Neutrophil (primary cell): ENCODE measurements at regions not wholly inside any gene's neighbourhood (a gene's known extent, or its start where the extent isn't known, plus 50 kb on each side); places are given as distances from the start of the nearest gene placed in this dataset.

Source experiments
- H3K27ac ChIP-seq: fragments of 200-600 bp; sonication (generic); 2 replicates; pipeline ENCODE4 v1.5.1; 2016; ENCODE audit warnings: mild to moderate bottlenecking, moderate library complexity
- H3K27me3 ChIP-seq: fragments of 200-600 bp; sonication (generic); 2 replicates; pipeline ENCODE4 v1.6.0; 2016; ENCODE audit warnings: mild to moderate bottlenecking
- H3K36me3 ChIP-seq: fragments of 200-600 bp; sonication (generic); 2 replicates; pipeline ENCODE4 v1.5.1; 2017
- H3K4me1 ChIP-seq, 2 experiments: fragments of 200-600 bp in 1 of 2; sonication (generic) in 1 of 2; 1 replicate in 1 of 2; 2 replicates in 1 of 2; pipeline versions ENCODE4 v1.5.1 to v1.6.1; 2013 to 2016; ENCODE audit warnings: low read depth in 1 of 2, low read length in 1 of 2, mild to moderate bottlenecking in 1 of 2, moderate library complexity in 1 of 2; ENCODE audit not compliant: control insufficient read depth in 1 of 2, insufficient read depth in 1 of 2
- H3K4me3 ChIP-seq, 2 experiments: fragments of 200-600 bp in 1 of 2; sonication (generic) in 1 of 2; 1 replicate in 1 of 2; 2 replicates in 1 of 2; pipeline ENCODE4 v1.5.1; 2013 to 2016; ENCODE audit warnings: low read depth in 1 of 2, low read length in 1 of 2, mild to moderate bottlenecking in 1 of 2, moderate library complexity in 1 of 2
- H3K9me3 ChIP-seq: fragments of 200-600 bp; sonication (generic); 2 replicates; pipeline ENCODE4 v1.5.1; 2016
- CTCF ChIP-seq: fragments of 200-600 bp; sonication (generic); IDR thresholded peaks from 2 replicates; pipeline ENCODE4 v1.5.1; 2016; ENCODE audit warnings: antibody characterized with exemption

DNA sequence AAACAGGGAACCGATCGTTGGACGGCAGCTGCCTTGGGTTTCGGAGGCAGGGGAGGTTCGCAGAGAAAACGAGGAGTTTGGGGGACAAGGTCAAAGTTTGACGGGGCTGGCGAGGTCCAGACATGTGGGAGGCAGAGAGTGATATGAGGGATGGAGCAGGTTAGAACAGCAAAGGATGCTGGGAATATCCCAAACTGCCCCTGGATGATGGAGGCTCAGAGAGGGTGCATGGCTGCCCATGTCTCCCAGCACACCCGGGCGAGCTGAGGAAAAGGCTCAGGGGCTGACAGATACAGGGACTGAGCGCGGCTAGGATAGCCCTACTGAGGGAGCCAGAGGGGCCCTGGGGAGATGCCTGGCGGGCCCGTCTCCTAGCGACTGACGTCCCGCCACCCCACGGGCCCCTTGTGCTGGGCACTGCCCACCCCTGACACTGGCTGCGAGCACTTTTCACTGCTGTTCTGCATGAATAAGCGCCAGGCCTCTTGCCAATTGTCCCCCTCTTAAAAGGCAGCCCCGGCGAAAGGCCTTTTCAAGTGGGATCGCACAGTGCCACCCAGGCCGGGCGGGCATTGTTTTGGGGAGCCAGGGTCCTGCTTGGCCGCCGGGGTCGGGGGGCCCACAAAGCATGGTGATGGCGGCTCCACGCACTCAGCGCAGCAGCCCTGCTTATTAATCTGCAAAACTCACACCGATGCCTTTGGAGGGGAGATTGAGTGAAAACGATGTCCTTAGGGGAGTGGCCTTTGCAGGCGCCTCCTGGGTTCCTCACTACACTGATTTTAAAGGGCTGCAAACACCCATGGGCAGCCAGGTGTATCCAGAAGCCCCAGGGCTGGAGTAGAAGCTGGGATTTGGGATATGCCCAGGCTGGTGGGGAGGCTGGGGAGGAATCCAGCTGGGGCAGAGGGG, 90.0 kb upstream of the LINC01488 start:
- Histone ChIP-seq H3K4me1 (no peaks in the 10 kb centered on the region), H3K4me3 (no peak overlapping the region), H3K36me3 (no peaks in the 10 kb centered on the region), H3K9me3 (no peaks in the 10 kb centered on the region), H3K27me3 (no peaks in the 10 kb centered on the region), H3K27ac (no peak overlapping the region)
- no peak for TF ChIP-seq CTCF

- no peaks in the 10 kb centered on the region for H3K27me3 ChIP-seq
- no peaks in the 10 kb centered on the region for H3K4me1 ChIP-seq
- no peak overlapping the region for H3K27ac ChIP-seq
- no peak for TF ChIP-seq CTCF
- H3K4me3 ChIP-seq = no peak overlapping the region
- H3K9me3 ChIP-seq = no peaks in the 10 kb centered on the region
- H3K36me3 ChIP-seq = no peaks in the 10 kb centered on the region
Measured at GRCh38 chr11:69392104-69392653, 89.3 kb upstream of the LINC01488 start.

DNA sequence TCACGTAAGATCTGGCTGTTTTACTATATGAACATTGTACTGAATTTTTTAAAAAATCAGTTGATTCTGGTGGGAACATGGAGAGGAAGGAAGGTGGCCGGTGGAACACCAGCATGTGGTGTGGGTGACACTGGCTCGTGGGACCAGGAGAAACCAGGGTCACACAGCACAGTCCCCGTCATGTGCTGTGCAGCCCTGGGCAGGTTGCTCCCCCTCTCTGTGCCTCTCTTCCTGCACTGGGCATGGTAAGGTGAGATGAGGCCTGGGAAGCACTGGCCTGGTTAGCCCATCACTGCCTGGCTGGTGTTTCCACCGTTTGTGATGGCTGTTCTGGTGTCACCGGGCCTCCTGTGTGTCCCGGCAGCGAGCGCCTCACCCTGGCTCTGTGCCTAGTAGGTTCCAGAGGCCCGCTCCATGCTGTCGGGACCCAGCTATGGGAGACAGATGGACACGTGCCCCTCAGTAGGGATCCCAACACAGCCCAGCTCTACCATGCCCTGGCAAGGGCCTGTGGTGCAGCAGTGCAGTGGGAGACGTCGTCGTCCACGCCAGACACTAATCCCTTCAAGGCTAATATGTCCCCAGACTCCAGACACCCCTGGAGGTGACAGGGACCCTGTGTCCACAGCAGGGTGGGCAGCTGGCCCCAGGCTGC, 88.2 kb upstream of the LINC01488 start:
- H3K4me1 ChIP-seq = no peaks in the 10 kb centered on the region
- H3K4me3 ChIP-seq = no peak overlapping the region
- no peaks in the 10 kb centered on the region for H3K36me3 ChIP-seq
- TF ChIP-seq CTCF = no peak
- no peak overlapping the region for H3K27ac ChIP-seq
- H3K27me3 ChIP-seq = no peaks in the 10 kb centered on the region
- no peaks in the 10 kb centered on the region for H3K9me3 ChIP-seq

DNA sequence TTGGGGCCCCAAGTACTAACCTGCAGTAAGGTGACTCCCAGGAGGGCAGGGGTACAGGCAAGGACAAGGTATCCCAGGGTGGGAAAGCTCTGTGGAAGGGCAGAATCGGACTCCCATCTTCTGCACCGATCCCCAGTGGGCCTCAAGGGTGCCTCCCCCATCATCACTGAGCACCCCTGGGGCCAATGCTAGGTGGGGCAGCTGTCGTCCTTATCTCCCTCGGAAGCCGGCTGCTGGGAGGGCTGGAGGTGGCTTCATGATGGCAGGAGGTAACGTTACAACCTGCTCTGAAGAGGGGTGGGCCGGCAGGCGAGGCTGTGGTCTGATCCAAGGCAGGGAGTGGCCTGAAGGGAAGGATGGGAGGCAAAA, 87.6 kb upstream of the LINC01488 start:
- no peaks in the 10 kb centered on the region for H3K36me3 ChIP-seq
- H3K4me1 ChIP-seq = no peaks in the 10 kb centered on the region
- no peaks in the 10 kb centered on the region for H3K9me3 ChIP-seq
- H3K27ac ChIP-seq = no peak overlapping the region
- no peak overlapping the region for H3K4me3 ChIP-seq
- no peaks in the 10 kb centered on the region for H3K27me3 ChIP-seq
- TF ChIP-seq CTCF = no peak

DNA sequence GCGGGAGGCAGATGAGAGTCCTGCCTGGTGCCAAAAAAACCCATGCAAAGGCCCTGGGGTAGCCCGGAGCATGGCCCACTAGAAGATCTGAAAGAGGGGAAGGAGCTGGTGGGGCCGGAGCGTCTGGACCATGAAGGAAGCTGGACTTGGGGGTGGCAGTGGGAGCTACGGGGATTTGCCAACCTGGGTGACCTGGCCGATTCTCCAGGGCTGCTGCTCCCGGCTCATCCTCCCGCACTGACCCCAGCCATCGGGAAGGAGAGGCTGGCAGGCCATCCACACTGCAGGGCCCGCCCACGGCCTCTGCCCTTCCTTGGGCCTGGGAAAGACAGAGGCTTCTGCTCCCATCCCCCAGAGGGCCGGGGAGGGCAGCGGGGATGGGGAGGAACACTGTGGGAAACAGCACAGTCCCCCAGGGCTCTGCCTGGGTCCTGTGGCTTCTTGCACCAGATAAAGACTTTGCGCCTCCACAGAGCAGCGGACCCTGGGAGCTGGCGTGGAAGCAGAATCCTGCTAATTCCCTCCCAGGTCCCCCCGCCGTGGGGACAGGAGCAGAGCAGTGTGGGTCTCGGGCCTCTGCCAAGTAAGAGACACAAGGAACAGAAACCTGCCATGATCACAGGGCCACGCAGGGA, 87.1 kb upstream of the LINC01488 start:
- TF ChIP-seq CTCF = no peak
- Histone ChIP-seq H3K27ac (no peak overlapping the region), H3K27me3 (no peaks in the 10 kb centered on the region), H3K4me1 (no peaks in the 10 kb centered on the region), H3K4me3 (no peak overlapping the region), H3K9me3 (no peaks in the 10 kb centered on the region), H3K36me3 (no peaks in the 10 kb centered on the region)
